GM12891 (cell line): ENCODE measurements at regions not wholly inside any gene's neighbourhood (a gene's known extent, or its start where the extent isn't known, plus 50 kb on each side); places are given as distances from the start of the nearest gene placed in this dataset.

Experiments
- DNase-seq: peaks from one replicate; pipeline ENCODE4 v3.0.0; 2011; ENCODE audit warnings: low spot score; ENCODE audit not compliant: insufficient read length
- FAIRE-seq: peaks from 2 replicates; lab custom pipeline; 2011; peaks lifted over from hg19 to GRCh38; lab: Jason Lieb, UNC
- PAX5 ChIP-seq: IDR thresholded peaks from 2 replicates; pipeline ENCODE4 v1.6.1; 2011; ENCODE audit warnings: low read length, moderate library complexity, mild to moderate bottlenecking; ENCODE audit not compliant: insufficient read depth, severe bottlenecking
- POLR2A ChIP-seq: IDR thresholded peaks from 2 replicates; pipeline ENCODE4 v1.6.1; 2011; ENCODE audit warnings: low read depth, low read length, control low read depth
- POLR2AphosphoS5 ChIP-seq: IDR thresholded peaks from 2 replicates; pipeline ENCODE4 v1.6.1; 2011; ENCODE audit warnings: low read depth, low read length, control low read depth
- POU2F2 ChIP-seq: IDR thresholded peaks from 2 replicates; pipeline ENCODE4 v1.6.1; 2011; ENCODE audit warnings: low read depth, mild to moderate bottlenecking, control low read depth, low read length, moderate library complexity
- SPI1 ChIP-seq: IDR thresholded peaks from 2 replicates; pipeline ENCODE4 v1.6.1; 2011; ENCODE audit warnings: low read depth, low read length, control low read depth
- TAF1 ChIP-seq: IDR thresholded peaks from 2 replicates; pipeline ENCODE4 v1.6.1; 2011; ENCODE audit warnings: low read depth, low read length, control low read depth

DNA sequence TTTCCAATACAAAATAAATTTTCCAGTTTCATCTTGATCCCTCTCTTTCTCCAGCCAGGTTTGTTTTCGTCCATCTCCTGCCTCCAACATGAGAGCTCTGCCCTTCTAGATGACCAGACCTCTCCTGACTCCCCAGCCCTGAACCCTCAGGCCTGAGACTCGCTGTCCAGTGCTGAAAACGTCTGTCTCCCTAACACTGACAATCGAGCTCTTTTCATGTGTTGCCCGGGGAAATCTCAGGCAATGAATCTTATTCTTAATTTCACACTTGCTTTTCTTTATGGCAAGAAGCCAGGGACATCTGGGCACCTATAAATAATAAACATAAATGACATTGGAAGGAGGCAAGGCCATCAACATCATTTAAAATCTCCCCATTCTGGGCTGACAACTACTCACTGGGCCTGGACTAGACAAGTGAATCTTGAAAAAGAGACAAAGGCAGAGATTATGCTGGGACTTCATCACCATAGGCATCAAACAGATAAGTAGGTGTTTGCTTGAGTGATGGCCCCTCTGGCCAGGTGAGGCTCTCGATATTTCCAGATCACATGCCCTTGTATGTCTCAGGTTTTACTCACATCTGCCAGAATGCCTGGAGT, 274.5 kb upstream of the B3GAT1 start:
- TF ChIP-seq POU2F2, result no peak
- DNase-seq (no peak), FAIRE-seq (no peak)

DNA sequence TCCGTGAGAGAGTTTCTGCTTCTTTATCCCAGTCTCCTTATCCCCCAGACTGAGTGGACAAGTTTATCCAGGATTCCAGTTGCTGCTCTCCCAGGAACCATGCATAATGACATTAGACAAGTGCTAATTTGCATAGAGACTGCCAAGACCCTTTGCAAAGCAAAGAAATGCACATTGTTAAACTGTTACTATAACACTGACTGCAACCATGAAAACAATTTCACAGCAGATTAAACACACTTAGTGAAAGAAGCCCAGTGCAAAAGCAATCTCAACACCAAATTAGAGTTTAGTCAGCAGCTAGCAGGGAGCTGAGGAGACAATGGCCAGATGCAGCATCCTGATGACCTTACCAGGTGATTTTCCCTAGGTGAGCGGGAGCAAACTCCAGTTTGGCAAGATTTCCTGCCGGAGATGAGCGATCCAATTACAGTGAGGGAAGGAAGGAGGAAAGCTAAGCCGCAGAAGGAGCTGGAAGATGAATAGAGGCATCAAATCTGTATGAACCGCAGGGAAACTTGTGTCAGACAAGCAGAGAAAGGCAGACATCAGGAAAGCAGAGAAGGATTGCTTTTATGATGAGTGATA, 273.8 kb upstream of the B3GAT1 start:
- DNase-seq (no peak), FAIRE-seq (no peak)
- TF ChIP-seq POLR2AphosphoS5, result no peak
- TF ChIP-seq SPI1, result no peak

DNA sequence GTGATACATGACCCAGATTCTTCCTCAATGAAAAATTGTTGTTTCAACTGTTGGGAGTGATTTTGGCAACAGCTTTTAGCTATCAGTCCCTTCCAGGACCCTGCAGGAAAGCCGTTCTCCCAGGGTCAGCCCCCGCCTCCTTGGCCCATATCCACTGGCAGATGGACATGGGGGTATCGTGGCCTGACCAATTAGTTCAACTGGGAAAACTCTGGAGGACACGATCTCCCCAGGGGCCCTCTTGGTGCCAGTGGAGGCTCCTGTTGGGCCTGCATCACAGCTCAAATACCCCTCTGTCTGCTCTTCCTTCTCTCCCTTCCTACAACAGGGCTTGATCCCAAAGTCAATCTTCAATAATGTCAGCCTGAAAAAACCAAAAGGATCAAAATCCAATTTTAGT, 272.5 kb upstream of the B3GAT1 start:
- TF ChIP-seq POU2F2 (no peak), POLR2A (no peak), SPI1 (no peak), PAX5 (no peak), TAF1 (no peak), POLR2AphosphoS5 (no peak)
- DNase-seq, result no peak
- FAIRE-seq, result no peak

DNA sequence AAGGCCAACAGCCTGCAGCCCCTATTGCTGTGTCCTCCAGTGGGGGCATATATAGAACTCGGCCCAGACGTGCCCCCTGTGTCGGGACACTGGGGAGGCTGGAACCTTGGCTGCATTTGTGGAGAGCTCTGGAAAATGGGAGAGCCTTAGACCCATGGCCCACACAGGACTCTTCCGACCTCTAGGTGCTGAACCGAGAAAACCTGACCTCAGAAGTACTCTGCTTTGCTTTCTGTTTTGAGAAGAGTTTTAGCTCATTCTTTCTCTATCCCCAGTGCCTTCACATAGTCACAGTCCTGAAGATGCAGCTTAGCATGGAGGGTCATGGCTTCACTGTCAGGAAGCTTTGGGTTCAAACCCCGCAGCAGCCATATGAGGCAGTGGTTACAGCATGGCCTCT, 271.8 kb upstream of the B3GAT1 start:
- no peak for DNase-seq
- no peak for TF ChIP-seq TAF1
- no peak for TF ChIP-seq PAX5
- no peak for TF ChIP-seq SPI1
- no peak for TF ChIP-seq POU2F2
- no peak for TF ChIP-seq POLR2AphosphoS5
- no peak for TF ChIP-seq POLR2A
- FAIRE-seq, result no peak

DNA sequence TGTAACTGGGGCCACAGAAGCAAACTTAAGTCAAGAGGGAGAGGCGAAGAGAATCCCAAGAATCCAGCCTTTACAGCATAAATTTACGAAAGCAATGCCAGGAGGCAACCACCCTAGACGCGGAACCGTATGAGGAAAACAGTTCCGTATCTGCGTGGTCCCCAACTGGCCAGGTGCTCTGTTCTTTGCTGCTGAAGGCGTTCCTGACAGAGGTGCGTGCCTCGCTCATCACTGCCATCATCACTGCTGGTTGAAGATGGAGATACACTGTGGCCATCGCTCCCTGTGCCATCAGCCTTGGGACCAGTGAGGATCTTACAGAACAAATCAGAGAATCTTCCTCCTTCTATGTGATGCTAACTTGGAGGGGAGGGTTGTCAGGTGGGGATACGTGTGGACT, 270.5 kb upstream of the B3GAT1 start:
- no peak for TF ChIP-seq TAF1
- TF ChIP-seq POLR2A, result no peak
- DNase-seq (no peak), FAIRE-seq (no peak)

DNA sequence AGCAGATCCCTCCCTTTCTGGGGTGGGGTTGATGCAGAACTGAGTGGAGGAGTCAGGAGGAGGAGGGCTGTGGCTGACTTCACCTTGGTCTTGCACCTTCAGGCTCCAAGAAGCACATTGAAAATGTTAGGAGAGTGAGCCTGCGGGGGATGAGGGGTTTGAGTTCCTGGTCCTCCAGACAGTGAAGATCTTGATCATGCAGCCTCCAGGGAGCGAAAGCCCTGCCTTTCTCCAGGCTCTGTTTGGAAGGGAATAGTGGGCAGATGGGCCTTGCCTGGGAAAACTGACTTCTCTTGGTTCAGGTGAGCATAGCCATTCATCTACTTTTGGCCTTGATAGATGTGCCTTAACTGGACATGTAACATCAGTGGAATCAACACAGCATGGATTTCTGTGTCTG, 267.6 kb upstream of the B3GAT1 start:
- TF ChIP-seq POLR2A, result no peak
- no peak for TF ChIP-seq TAF1
- TF ChIP-seq POLR2AphosphoS5, result no peak
- TF ChIP-seq PAX5, result no peak
- no peak for TF ChIP-seq POU2F2
- no peak for TF ChIP-seq SPI1
- FAIRE-seq (no peak), DNase-seq (no peak)

DNA sequence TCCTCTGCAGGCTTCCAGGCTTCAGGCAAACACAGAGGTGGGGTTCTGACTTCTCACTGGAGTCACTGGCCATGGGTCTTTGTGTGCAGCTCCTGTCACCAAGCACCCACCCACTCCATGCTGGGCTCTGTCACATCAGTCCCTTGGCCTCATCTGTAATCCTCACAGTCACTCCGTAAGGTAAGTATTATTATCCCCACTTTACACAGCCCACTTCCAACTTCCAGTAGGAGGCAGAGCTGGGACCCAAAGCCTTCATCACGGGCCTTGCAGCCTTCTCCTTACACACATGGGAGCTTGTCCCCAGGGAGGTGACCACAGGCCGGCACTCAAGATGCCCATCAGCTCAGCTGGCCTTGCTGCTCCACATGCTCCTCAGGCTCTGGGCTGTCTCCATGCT, 266.7 kb upstream of the B3GAT1 start:
- no peak for TF ChIP-seq POLR2AphosphoS5
- TF ChIP-seq POU2F2, result no peak
- no peak for TF ChIP-seq POLR2A
- TF ChIP-seq TAF1, result no peak
- TF ChIP-seq PAX5, result no peak
- TF ChIP-seq SPI1, result no peak
- no peak for DNase-seq
- no peak for FAIRE-seq

DNA sequence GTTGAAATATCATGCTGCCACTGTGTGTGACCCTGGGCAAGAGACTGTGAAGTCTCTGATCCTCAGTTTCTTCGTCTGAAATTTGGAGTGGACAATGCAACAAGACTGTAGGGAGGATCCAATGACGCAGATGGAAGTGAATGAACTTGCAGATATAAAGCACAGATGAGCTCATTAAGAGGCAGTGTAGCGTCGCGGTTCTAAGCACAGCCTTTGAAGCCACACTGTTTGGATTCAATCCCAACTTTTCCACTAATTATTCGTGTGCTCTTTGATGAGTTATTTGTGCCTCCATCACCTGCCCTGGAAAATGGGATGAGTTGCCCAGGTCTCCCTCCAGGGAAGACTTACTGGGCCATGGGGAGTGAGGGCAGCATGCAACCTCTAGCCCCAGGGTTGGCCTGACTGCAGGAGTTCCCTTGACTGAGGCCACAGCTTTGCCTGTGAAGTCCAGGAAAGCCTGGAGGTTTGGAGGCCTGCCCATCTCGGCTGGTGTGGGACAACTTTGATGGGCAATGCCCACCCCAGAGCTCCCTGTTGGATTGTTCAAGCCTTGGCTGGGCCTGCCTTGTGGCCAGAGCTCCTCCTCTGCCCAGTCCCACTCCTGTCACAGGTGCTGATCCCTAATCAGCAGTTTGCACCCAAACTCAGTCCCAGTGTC, 266.0 kb upstream of the B3GAT1 start:
- no peak for FAIRE-seq
- TF ChIP-seq POLR2AphosphoS5 (no peak), SPI1 (no peak), PAX5 (no peak), POU2F2 (no peak), TAF1 (no peak)
- DNase-seq, result no peak

DNA sequence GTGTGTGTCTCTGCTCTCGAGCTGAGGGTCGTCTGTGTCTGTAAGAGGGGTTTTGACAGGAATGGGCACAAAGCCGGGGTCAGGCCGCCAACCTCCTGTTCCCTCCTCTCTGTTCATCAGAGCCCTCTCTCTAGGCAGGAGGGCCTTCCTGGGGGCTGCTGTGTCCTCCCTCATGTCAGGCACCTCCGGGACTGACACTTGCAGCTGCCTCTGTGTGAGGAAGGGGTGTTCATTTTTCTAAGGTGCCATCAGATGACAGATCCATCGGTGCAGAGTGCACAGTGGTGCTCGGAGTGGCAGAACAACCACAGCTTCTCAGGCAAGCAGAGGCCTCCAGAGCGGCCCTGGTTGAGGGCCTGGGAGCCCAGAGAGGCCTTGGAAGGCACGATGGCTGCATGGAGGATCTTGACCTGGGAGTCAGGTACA, 265.4 kb upstream of the B3GAT1 start:
- DNase-seq (no peak), FAIRE-seq (no peak)
- TF ChIP-seq PAX5, result no peak
- TF ChIP-seq POU2F2, result no peak
- TF ChIP-seq POLR2A, result no peak
- TF ChIP-seq POLR2AphosphoS5, result no peak
- no peak for TF ChIP-seq TAF1
- no peak for TF ChIP-seq SPI1

DNA sequence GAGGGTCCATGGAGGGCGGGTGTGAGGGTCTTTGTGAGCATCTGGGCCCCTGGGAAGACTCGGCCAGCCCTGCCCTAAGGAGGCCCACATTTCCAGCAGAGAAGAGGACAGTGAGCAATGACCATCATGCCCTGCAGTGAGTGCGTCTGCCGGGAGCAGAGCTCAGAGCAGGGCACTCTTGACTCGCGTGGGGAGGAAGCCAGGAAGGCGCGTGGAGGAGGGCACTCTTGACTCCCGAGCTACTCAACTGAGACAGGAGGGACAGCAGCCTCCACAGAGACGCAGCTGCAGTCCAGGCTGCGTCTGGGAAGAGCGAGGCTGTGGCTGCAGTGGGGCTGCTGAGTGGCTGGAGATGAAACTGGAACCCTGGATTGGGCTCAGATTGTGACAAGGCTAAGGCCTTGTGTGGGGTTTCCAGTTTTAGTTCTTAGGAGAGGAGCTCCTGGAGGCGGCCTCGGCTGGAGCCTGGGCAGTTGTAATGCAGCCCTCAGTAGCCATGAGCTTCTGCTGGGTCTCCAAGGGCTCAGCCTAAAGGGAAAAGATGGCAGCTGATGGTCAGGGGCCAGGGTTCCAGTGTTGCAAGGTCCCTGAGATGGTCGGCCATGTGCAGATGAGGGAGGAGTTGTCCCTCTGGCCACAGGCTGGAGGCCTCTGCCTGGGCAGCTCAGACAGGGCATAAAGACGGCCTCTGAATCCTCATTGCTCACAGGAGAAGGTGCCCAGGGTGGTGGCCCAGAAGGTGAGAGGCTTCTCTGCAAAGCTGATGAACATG, 264.7 kb upstream of the B3GAT1 start:
- no peak for TF ChIP-seq TAF1
- TF ChIP-seq POLR2A, result no peak
- no peak for TF ChIP-seq PAX5
- TF ChIP-seq POLR2AphosphoS5, result no peak
- no peak for TF ChIP-seq POU2F2
- TF ChIP-seq SPI1, result no peak
- no peak for DNase-seq
- no peak for FAIRE-seq
